ENCODE measurements at regions not wholly inside any gene's neighbourhood (a gene's known extent, or its start where the extent isn't known, plus 50 kb on each side); places are given as distances from the start of the nearest gene placed in this dataset.

GRCh38 chr13:47846886-47847285, 154.2 kb downstream of the SUCLA2 start (continued):
- TF ChIP-seq, protein P1, sequence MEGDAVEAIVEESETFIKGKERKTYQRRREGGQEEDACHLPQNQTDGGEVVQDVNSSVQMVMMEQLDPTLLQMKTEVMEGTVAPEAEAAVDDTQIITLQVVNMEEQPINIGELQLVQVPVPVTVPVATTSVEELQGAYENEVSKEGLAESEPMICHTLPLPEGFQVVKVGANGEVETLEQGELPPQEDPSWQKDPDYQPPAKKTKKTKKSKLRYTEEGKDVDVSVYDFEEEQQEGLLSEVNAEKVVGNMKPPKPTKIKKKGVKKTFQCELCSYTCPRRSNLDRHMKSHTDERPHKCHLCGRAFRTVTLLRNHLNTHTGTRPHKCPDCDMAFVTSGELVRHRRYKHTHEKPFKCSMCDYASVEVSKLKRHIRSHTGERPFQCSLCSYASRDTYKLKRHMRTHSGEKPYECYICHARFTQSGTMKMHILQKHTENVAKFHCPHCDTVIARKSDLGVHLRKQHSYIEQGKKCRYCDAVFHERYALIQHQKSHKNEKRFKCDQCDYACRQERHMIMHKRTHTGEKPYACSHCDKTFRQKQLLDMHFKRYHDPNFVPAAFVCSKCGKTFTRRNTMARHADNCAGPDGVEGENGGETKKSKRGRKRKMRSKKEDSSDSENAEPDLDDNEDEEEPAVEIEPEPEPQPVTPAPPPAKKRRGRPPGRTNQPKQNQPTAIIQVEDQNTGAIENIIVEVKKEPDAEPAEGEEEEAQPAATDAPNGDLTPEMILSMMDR (IDR thresholded peaks at IDR 0.05; ENCODE audit: low read depth, low read length, missing input control): no peak
- no peak for TF ChIP-seq SP1 (IDR thresholded peaks at IDR 0.05)
- no peak for TF ChIP-seq YY1 (IDR thresholded peaks at IDR 0.05)
- TF ChIP-seq HNF4G (IDR thresholded peaks at IDR 0.05): no peak
- TF ChIP-seq RXRA (IDR thresholded peaks at IDR 0.05): no peak

DNA sequence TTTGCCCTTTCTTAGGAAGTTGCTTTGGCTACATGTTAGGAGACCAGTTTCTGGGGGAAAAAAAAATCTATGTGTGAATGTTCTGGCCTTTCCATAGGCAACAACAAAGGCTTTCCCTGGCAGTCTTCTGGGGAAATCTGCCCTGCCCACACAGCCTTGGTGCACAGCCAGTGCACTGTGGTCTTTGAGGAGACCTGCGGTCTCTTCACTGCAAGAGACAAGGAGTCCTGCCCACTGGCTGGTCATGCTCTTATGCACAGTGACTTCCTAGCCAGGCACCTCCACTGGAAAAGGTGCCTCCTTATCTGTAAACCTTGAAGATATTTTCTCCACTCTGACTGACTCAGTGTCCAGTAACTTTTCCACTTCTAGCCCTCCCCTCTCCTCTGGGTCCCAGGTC, 155.1 kb downstream of the SUCLA2 start:
- no peaks in the 10 kb centered on the region for H3K27me3 ChIP-seq (ENCODE audit: control insufficient read depth in 4 of 4, insufficient read depth in 4 of 4, low read length in 3 of 4)
- H3K36me3 ChIP-seq (ENCODE audit: control insufficient read depth in 4 of 4, insufficient read depth in 3 of 4, low read depth in 1 of 4, low read length in 3 of 4): no peaks in the 10 kb centered on the region
- H3K9ac ChIP-seq (ENCODE audit: low read depth in 1 of 2, low read length in 2 of 2): no peak overlapping the region
- no peaks in the 10 kb centered on the region for H3K4me1 ChIP-seq (ENCODE audit: control insufficient read depth in 4 of 4, insufficient read depth in 4 of 4, low read length in 3 of 4)
- TF ChIP-seq RAD21 (IDR thresholded peaks at IDR 0.05): no peak
- TF ChIP-seq JUND (IDR thresholded peaks at IDR 0.05): no peak
- TF ChIP-seq, protein P1 (IDR thresholded peaks at IDR 0.05; ENCODE audit: low read depth, low read length, missing input control): no peak
- no peak for TF ChIP-seq FOXA2 (IDR thresholded peaks at IDR 0.05)
- no peak for DNase-seq (ENCODE audit: low spot score)
- 97% methylated on average over 1 of the region's 1 CpG for WGBS
- H3K4me3 ChIP-seq (ENCODE audit: low read depth in 1 of 3, low read length in 3 of 3): no peak overlapping the region
- no peak overlapping the region for H3K27ac ChIP-seq (ENCODE audit: low read depth in 1 of 2, low read length in 2 of 2)
- no peaks in the 10 kb centered on the region for H3K9me3 ChIP-seq (ENCODE audit: control insufficient read depth in 4 of 4, low read length in 3 of 4)

DNA sequence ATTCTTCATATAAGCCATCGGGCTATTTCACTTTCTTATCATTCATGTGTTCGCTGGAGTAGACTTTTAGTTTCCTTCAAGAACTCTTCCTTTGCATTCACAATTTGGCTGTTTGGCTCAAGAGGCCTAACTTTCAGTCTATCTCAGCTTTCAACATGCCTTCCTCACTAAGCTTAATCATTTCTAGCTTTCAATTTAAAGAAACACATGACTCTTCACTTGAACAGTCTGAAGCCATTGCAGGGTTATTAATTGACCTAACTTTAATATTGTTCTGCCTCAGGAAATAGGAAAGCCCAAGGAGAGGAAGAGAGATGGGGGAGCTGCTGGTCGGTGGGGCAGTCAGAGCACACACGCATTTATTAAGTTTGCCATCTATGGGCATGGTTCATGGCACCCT, 158.1 kb downstream of the SUCLA2 start:
- Histone ChIP-seq H3K9ac (ENCODE audit: low read depth in 1 of 2, low read length in 2 of 2) (no peak overlapping the region), H3K9me3 (ENCODE audit: control insufficient read depth in 4 of 4, low read length in 3 of 4) (no peaks in the 10 kb centered on the region), H3K4me3 (ENCODE audit: low read depth in 1 of 3, low read length in 3 of 3) (no peak overlapping the region), H3K27me3 (ENCODE audit: control insufficient read depth in 4 of 4, insufficient read depth in 4 of 4, low read length in 3 of 4) (no peaks in the 10 kb centered on the region), H3K27ac (ENCODE audit: low read depth in 1 of 2, low read length in 2 of 2) (no peak overlapping the region), H3K36me3 (ENCODE audit: control insufficient read depth in 4 of 4, insufficient read depth in 3 of 4, low read depth in 1 of 4, low read length in 3 of 4) (no peaks in the 10 kb centered on the region), H3K4me1 (ENCODE audit: control insufficient read depth in 4 of 4, insufficient read depth in 4 of 4, low read length in 3 of 4) (no peaks in the 10 kb centered on the region)
- DNase-seq (ENCODE audit: low spot score): no peak
- 87% methylated on average over 4 of the region's 4 CpGs for WGBS
- TF ChIP-seq ATF3 (IDR thresholded peaks at IDR 0.05) (no peak), GABPA (IDR thresholded peaks at IDR 0.05 in 1 of 2, conservative IDR thresholded peaks at IDR 0.05 in 1 of 2) (no peak), HNF4G (IDR thresholded peaks at IDR 0.05) (no peak), FOXA1 (IDR thresholded peaks at IDR 0.05) (no peak), RAD21 (IDR thresholded peaks at IDR 0.05) (no peak)
- TF ChIP-seq, protein P1 (IDR thresholded peaks at IDR 0.05; ENCODE audit: low read depth, low read length, missing input control): no peak
